PC-9 (cell line): ENCODE measurements at regions not wholly inside any gene's neighbourhood (a gene's known extent, or its start where the extent isn't known, plus 50 kb on each side); places are given as distances from the start of the nearest gene placed in this dataset.

ENCODE experiments used
- CTCF ChIP-seq: fragments of 200-600 bp; sonication (generic); conservative IDR thresholded peaks from 2 replicates; pipeline ENCODE4 v1.6.1; 2017; ENCODE audit warnings: mixed run types, antibody characterized with exemption, mild to moderate bottlenecking, moderate library complexity
- EZH2 ChIP-seq: fragments of 200-600 bp; sonication (generic); IDR thresholded peaks from 2 replicates; pipeline ENCODE4 v1.8.0; 2017; ENCODE audit warnings: antibody characterized with exemption, low read depth

DNA sequence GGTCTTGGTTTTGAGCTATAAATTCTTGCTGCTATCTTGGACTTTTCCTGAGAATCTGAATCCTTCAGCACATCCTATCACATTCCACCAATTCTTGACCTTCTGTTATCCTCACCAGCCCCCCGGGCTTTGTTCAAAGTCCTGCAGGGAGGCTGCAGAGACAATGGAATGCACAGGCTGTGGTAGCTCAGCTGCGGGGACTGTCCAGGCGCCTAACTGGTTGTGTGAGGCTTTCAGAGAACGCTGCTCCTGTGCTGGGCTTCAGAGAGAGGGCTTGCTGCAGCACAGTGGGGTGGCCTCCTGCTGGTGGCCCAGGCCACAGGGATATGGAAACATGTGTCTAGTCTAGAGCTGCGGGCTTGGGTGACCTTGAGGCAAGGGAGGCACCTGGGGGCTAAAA, 196.3 kb upstream of the GATB start:
- TF ChIP-seq CTCF (no peak), EZH2 (no peak)
